A549 (cell line): ENCODE measurements at regions not wholly inside any gene's neighbourhood (a gene's known extent, or its start where the extent isn't known, plus 50 kb on each side); places are given as distances from the start of the nearest gene placed in this dataset.

Experiments
- CHD4 ChIP-seq: fragments of 200-600 bp; sonication (generic); IDR thresholded peaks from 2 replicates; pipeline ENCODE4 v1.6.1; 2016; ENCODE audit warnings: antibody characterized with exemption, mild to moderate bottlenecking, borderline replicate concordance
- CTCF ChIP-seq: fragments of >200 bp; sonication (Bioruptor Twin); formaldehyde crosslinking; IDR thresholded peaks from 3 replicates; pipeline ENCODE4 v1.5.1; 2016
- EP300 ChIP-seq, 2 experiments: fragments of >200 bp; sonication (Bioruptor Twin); formaldehyde crosslinking; IDR thresholded peaks; 2 replicates in 1 of 2; 3 replicates in 1 of 2; pipeline ENCODE4 v1.6.1; 2016 to 2017
- POLR2AphosphoS2 ChIP-seq: conservative IDR thresholded peaks from 2 replicates; pipeline ENCODE4 v1.6.1; 2012; ENCODE audit warnings: low read length, improper control_type of control experiment, inconsistent platforms
- SREBF2 ChIP-seq: fragments of 450-650 bp; IDR thresholded peaks from 2 replicates; pipeline ENCODE4 v1.6.1; 2014; ENCODE audit warnings: mild to moderate bottlenecking, moderate library complexity
- TF ChIP-seq, protein P1 (sequence below): fragments of 200-600 bp; sonication (generic); IDR thresholded peaks from 2 replicates; pipeline ENCODE4 v1.6.1; 2016; ENCODE audit warnings: antibody characterized with exemption, mild to moderate bottlenecking, moderate library complexity
- TF ChIP-seq, protein P2 (sequence below): fragments of 150-350 bp; IDR thresholded peaks from 2 replicates; pipeline ENCODE4 v1.6.1; 2014; ENCODE audit warnings: low read depth, mild to moderate bottlenecking, low read length

DNA sequence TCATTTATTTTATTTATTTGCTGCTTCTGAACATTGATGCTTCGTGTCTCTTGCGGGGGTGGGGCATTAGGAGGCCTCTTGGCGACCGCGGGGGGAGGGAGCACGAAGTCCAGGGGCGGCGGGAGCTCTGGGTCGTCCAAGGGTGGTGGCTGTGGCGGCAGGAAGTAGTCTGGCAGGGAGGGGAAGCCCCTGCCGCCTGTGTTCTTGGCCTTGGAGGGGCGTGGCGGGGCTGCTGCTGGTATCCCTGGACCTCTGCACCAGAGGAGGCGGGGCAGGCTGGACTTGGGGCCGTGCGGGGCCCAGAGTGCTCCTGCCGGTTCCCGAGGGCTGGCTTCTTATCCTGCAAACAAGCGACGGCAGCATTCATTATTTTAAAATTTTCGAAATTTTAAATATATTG, 70.5 kb upstream of the ABI1 start:
- TF ChIP-seq, protein P1, sequence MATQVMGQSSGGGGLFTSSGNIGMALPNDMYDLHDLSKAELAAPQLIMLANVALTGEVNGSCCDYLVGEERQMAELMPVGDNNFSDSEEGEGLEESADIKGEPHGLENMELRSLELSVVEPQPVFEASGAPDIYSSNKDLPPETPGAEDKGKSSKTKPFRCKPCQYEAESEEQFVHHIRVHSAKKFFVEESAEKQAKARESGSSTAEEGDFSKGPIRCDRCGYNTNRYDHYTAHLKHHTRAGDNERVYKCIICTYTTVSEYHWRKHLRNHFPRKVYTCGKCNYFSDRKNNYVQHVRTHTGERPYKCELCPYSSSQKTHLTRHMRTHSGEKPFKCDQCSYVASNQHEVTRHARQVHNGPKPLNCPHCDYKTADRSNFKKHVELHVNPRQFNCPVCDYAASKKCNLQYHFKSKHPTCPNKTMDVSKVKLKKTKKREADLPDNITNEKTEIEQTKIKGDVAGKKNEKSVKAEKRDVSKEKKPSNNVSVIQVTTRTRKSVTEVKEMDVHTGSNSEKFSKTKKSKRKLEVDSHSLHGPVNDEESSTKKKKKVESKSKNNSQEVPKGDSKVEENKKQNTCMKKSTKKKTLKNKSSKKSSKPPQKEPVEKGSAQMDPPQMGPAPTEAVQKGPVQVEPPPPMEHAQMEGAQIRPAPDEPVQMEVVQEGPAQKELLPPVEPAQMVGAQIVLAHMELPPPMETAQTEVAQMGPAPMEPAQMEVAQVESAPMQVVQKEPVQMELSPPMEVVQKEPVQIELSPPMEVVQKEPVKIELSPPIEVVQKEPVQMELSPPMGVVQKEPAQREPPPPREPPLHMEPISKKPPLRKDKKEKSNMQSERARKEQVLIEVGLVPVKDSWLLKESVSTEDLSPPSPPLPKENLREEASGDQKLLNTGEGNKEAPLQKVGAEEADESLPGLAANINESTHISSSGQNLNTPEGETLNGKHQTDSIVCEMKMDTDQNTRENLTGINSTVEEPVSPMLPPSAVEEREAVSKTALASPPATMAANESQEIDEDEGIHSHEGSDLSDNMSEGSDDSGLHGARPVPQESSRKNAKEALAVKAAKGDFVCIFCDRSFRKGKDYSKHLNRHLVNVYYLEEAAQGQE: no peak
- no peak for TF ChIP-seq POLR2AphosphoS2
- TF ChIP-seq, protein P2, sequence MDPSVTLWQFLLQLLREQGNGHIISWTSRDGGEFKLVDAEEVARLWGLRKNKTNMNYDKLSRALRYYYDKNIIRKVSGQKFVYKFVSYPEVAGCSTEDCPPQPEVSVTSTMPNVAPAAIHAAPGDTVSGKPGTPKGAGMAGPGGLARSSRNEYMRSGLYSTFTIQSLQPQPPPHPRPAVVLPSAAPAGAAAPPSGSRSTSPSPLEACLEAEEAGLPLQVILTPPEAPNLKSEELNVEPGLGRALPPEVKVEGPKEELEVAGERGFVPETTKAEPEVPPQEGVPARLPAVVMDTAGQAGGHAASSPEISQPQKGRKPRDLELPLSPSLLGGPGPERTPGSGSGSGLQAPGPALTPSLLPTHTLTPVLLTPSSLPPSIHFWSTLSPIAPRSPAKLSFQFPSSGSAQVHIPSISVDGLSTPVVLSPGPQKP: no peak
- TF ChIP-seq EP300 (IDR thresholded peaks at IDR 0.05): no peak
- TF ChIP-seq CHD4: no peak
- no peak for TF ChIP-seq SREBF2
- TF ChIP-seq CTCF: no peak
